ENCODE measurements at regions not wholly inside any gene's neighbourhood (a gene's known extent, or its start where the extent isn't known, plus 50 kb on each side); places are given as distances from the start of the nearest gene placed in this dataset.

GRCh38 chr2:12043131-12043530, 296.7 kb downstream of the LPIN1 start:
- TF ChIP-seq, protein P1, sequence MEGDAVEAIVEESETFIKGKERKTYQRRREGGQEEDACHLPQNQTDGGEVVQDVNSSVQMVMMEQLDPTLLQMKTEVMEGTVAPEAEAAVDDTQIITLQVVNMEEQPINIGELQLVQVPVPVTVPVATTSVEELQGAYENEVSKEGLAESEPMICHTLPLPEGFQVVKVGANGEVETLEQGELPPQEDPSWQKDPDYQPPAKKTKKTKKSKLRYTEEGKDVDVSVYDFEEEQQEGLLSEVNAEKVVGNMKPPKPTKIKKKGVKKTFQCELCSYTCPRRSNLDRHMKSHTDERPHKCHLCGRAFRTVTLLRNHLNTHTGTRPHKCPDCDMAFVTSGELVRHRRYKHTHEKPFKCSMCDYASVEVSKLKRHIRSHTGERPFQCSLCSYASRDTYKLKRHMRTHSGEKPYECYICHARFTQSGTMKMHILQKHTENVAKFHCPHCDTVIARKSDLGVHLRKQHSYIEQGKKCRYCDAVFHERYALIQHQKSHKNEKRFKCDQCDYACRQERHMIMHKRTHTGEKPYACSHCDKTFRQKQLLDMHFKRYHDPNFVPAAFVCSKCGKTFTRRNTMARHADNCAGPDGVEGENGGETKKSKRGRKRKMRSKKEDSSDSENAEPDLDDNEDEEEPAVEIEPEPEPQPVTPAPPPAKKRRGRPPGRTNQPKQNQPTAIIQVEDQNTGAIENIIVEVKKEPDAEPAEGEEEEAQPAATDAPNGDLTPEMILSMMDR (optimal IDR thresholded peaks at IDR 0.05 in 1 of 3, IDR thresholded peaks at IDR 0.05 in 1 of 3, conservative IDR thresholded peaks at IDR 0.05 in 1 of 3; ENCODE audit: extremely low read depth in 1 of 3, insufficient read depth in 2 of 3, low read length in 3 of 3), result no peak
- no peak for TF ChIP-seq EZH2 (IDR thresholded peaks at IDR 0.05; ENCODE audit: low read length)
